WTC11 (cell line): ENCODE measurements at regions not wholly inside any gene's neighbourhood (a gene's known extent, or its start where the extent isn't known, plus 50 kb on each side); places are given as distances from the start of the nearest gene placed in this dataset.

Source experiments
- CREB1 ChIP-seq: sonication (generic); formaldehyde crosslinking; IDR thresholded peaks from 2 replicates; pipeline ENCODE4 v1.8.0; 2023; ENCODE audit warnings: mild to moderate bottlenecking, missing genetic modification reagents
- NFYB ChIP-seq: sonication (generic); formaldehyde crosslinking; conservative IDR thresholded peaks from 2 replicates; pipeline ENCODE4 v1.8.0; 2022; ENCODE audit warnings: low read depth, missing genetic modification reagents
- TCF7 ChIP-seq: sonication (generic); formaldehyde crosslinking; IDR thresholded peaks from 2 replicates; pipeline ENCODE4 v1.8.0; 2022; ENCODE audit warnings: mild to moderate bottlenecking, low read depth, missing genetic modification reagents, moderate library complexity
- ZNF317 ChIP-seq: sonication (generic); formaldehyde crosslinking; IDR thresholded peaks from 2 replicates; pipeline ENCODE4 v1.8.1; 2023; ENCODE audit warnings: low read depth, mild to moderate bottlenecking, moderate library complexity, missing genetic modification reagents, borderline replicate concordance
- TF ChIP-seq, protein P1 (sequence below): sonication (generic); formaldehyde crosslinking; conservative IDR thresholded peaks from 2 replicates; pipeline ENCODE4 v1.8.1; 2022; ENCODE audit warnings: mild to moderate bottlenecking, missing genetic modification reagents
- TF ChIP-seq, protein P2 (sequence below): fragments of 200-600 bp; IDR thresholded peaks from 2 replicates; pipeline ENCODE4 v1.8.0; 2022; ENCODE audit warnings: antibody characterized with exemption
- TF ChIP-seq, protein P3 (sequence below): sonication (generic); formaldehyde crosslinking; IDR thresholded peaks from 2 replicates; pipeline ENCODE4 v1.8.1; 2023; ENCODE audit warnings: mild to moderate bottlenecking, missing genetic modification reagents, moderate library complexity
- TF ChIP-seq, protein P4 (sequence below): sonication (generic); formaldehyde crosslinking; IDR thresholded peaks from 2 replicates; pipeline ENCODE4 v1.8.1; 2023; ENCODE audit warnings: mild to moderate bottlenecking, missing genetic modification reagents
- TF ChIP-seq, protein P5 (sequence below): sonication (generic); formaldehyde crosslinking; IDR thresholded peaks from 2 replicates; pipeline ENCODE4 v1.8.0; 2022; ENCODE audit warnings: mild to moderate bottlenecking, missing genetic modification reagents
- TF ChIP-seq, protein P6 (sequence below): sonication (generic); formaldehyde crosslinking; IDR thresholded peaks from 2 replicates; pipeline ENCODE4 v1.8.0; 2022; ENCODE audit warnings: mild to moderate bottlenecking, missing genetic modification reagents

DNA sequence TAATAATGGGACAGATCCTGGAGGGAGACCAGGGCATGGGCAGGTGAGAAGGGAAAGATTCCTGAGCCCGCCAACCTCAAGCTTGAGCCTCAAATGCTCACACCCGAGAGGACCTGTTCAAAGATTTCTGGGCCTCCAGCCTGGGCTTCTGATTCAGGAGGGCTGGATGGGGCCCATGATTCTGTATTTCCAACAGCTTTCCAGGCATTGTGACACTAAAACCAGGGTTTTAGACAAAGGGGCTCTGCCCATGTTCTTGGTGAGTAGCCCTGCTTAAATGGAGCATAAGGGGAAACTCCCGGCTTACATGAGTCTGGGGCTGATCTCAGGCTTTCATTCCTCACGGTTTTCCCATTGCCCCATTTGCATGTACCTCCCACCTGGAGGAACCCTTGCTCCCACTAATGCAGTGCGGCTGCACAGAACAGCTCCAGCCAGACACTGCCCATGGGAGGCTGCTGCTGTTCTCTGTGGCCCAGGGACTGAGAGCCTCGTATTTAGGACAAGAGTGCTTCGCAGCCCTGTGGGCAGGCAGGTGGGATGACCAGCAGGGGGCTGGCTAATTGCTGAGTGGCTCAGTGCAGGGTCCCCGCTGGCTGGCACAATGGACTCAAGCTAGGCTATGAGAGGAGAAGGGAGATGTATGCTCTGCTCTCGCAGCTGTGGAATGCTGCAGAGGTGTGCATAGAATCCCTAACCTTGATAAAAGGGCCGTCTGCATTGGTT is 135.3 kb upstream of the COBL start:
- TF ChIP-seq, protein P1, sequence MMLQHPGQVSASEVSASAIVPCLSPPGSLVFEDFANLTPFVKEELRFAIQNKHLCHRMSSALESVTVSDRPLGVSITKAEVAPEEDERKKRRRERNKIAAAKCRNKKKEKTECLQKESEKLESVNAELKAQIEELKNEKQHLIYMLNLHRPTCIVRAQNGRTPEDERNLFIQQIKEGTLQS (CRISPR knock-in tag) = no peak
- TF ChIP-seq, protein P2, sequence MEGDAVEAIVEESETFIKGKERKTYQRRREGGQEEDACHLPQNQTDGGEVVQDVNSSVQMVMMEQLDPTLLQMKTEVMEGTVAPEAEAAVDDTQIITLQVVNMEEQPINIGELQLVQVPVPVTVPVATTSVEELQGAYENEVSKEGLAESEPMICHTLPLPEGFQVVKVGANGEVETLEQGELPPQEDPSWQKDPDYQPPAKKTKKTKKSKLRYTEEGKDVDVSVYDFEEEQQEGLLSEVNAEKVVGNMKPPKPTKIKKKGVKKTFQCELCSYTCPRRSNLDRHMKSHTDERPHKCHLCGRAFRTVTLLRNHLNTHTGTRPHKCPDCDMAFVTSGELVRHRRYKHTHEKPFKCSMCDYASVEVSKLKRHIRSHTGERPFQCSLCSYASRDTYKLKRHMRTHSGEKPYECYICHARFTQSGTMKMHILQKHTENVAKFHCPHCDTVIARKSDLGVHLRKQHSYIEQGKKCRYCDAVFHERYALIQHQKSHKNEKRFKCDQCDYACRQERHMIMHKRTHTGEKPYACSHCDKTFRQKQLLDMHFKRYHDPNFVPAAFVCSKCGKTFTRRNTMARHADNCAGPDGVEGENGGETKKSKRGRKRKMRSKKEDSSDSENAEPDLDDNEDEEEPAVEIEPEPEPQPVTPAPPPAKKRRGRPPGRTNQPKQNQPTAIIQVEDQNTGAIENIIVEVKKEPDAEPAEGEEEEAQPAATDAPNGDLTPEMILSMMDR = peak; percentile 35; the same call in 1 of the 2 replicates
- TF ChIP-seq, protein P3, sequence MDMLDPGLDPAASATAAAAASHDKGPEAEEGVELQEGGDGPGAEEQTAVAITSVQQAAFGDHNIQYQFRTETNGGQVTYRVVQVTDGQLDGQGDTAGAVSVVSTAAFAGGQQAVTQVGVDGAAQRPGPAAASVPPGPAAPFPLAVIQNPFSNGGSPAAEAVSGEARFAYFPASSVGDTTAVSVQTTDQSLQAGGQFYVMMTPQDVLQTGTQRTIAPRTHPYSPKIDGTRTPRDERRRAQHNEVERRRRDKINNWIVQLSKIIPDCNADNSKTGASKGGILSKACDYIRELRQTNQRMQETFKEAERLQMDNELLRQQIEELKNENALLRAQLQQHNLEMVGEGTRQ (CRISPR knock-in tag) = no peak
- TF ChIP-seq, protein P4, sequence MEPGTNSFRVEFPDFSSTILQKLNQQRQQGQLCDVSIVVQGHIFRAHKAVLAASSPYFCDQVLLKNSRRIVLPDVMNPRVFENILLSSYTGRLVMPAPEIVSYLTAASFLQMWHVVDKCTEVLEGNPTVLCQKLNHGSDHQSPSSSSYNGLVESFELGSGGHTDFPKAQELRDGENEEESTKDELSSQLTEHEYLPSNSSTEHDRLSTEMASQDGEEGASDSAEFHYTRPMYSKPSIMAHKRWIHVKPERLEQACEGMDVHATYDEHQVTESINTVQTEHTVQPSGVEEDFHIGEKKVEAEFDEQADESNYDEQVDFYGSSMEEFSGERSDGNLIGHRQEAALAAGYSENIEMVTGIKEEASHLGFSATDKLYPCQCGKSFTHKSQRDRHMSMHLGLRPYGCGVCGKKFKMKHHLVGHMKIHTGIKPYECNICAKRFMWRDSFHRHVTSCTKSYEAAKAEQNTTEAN (CRISPR knock-in tag) = no peak
- TF ChIP-seq CREB1 (no peak), TCF7 (CRISPR knock-in tag) (no peak), ZNF317 (CRISPR knock-in tag) (no peak), NFYB (CRISPR knock-in tag) (no peak)
- TF ChIP-seq, protein P5, sequence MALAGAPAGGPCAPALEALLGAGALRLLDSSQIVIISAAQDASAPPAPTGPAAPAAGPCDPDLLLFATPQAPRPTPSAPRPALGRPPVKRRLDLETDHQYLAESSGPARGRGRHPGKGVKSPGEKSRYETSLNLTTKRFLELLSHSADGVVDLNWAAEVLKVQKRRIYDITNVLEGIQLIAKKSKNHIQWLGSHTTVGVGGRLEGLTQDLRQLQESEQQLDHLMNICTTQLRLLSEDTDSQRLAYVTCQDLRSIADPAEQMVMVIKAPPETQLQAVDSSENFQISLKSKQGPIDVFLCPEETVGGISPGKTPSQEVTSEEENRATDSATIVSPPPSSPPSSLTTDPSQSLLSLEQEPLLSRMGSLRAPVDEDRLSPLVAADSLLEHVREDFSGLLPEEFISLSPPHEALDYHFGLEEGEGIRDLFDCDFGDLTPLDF = no peak
- TF ChIP-seq, protein P6, sequence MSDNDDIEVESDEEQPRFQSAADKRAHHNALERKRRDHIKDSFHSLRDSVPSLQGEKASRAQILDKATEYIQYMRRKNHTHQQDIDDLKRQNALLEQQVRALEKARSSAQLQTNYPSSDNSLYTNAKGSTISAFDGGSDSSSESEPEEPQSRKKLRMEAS (CRISPR knock-in tag) = peak; percentile 81
